ENCODE measurements at regions not wholly inside any gene's neighbourhood (a gene's known extent, or its start where the extent isn't known, plus 50 kb on each side); places are given as distances from the start of the nearest gene placed in this dataset.

- no peak for TF ChIP-seq TOX (CRISPR knock-in tag; IDR thresholded peaks at IDR 0.05; ENCODE audit: borderline replicate concordance)
- no peak for TF ChIP-seq ZFP30 (CRISPR knock-in tag; IDR thresholded peaks at IDR 0.05)
- TF ChIP-seq ARNTL (CRISPR knock-in tag; IDR thresholded peaks at IDR 0.05; ENCODE audit: borderline replicate concordance, low read depth) = no peak
- no peak for TF ChIP-seq CREB5 (CRISPR knock-in tag; IDR thresholded peaks at IDR 0.05; ENCODE audit: low read depth)
- TF ChIP-seq, protein P1, sequence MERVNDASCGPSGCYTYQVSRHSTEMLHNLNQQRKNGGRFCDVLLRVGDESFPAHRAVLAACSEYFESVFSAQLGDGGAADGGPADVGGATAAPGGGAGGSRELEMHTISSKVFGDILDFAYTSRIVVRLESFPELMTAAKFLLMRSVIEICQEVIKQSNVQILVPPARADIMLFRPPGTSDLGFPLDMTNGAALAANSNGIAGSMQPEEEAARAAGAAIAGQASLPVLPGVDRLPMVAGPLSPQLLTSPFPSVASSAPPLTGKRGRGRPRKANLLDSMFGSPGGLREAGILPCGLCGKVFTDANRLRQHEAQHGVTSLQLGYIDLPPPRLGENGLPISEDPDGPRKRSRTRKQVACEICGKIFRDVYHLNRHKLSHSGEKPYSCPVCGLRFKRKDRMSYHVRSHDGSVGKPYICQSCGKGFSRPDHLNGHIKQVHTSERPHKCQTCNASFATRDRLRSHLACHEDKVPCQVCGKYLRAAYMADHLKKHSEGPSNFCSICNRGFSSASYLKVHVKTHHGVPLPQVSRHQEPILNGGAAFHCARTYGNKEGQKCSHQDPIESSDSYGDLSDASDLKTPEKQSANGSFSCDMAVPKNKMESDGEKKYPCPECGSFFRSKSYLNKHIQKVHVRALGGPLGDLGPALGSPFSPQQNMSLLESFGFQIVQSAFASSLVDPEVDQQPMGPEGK (CRISPR knock-in tag; IDR thresholded peaks at IDR 0.05; ENCODE audit: borderline replicate concordance) = no peak
Observed at GRCh38 chr6:15027472-15027871, 218.4 kb upstream of the JARID2 start.
